Cardiac muscle cell (in vitro differentiated cells and primary cell): ENCODE measurements at regions not wholly inside any gene's neighbourhood (a gene's known extent, or its start where the extent isn't known, plus 50 kb on each side); places are given as distances from the start of the nearest gene placed in this dataset.

Source experiments
- DNase-seq, 2 donors: peaks; one replicate each; pipeline versions ENCODE4 v3.0.0 to v3.0.0-alpha.2; 2010 to 2017; ENCODE audit warnings: low read depth in 1 of 2, low spot score in 1 of 2
- H3K27ac ChIP-seq: fragments of 200-600 bp; sonication (generic); 2 replicates; pipeline ENCODE4 v1.5.1; 2016
- H3K27me3 ChIP-seq: fragments of 200-600 bp; sonication (generic); 2 replicates; pipeline ENCODE4 v1.6.0; 2016; ENCODE audit warnings: control low read depth
- H3K36me3 ChIP-seq: fragments of 200-600 bp; sonication (generic); 2 replicates; pipeline ENCODE4 v1.5.1; 2016; ENCODE audit warnings: control low read depth
- H3K4me1 ChIP-seq: fragments of 200-600 bp; sonication (generic); 2 replicates; pipeline ENCODE4 v1.8.1; 2017; ENCODE audit warnings: low read depth, mild to moderate bottlenecking, mixed run types
- H3K4me3 ChIP-seq: fragments of 200-600 bp; sonication (generic); 2 replicates; pipeline ENCODE4 v1.5.1; 2016; ENCODE audit warnings: mild to moderate bottlenecking
- H3K9me3 ChIP-seq: fragments of 200-600 bp; sonication (generic); 2 replicates; pipeline ENCODE4 v1.5.1; 2017; ENCODE audit warnings: low read depth, mild to moderate bottlenecking, control low read depth
- TF ChIP-seq, protein P1 (sequence below): IDR thresholded peaks from 2 replicates; pipeline ENCODE4 v1.5.1; 2012; ENCODE audit warnings: low read depth, mild to moderate bottlenecking, low read length

DNA sequence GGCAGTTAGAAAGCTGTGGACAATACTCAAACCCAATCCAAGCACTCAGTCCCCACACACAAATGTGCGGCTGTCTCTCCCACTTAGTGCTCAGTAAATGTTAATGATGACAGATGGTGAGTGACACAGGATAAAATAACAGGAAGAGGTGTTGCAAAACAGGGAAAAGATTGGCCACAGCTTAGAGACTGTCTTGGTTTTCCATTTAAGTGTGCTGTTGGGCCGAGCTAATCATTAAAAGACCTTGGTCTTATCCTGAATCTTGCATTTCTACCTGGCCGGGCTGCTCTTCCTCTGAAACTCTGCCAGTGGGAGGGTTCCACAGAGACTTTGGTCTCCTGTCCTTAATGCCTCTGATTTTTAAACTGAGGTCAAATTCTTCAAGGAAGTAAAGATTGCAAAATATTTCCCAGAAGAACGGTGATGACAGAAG lies 113.1 kb upstream of the RNF32 start:
- TF ChIP-seq, protein P1, sequence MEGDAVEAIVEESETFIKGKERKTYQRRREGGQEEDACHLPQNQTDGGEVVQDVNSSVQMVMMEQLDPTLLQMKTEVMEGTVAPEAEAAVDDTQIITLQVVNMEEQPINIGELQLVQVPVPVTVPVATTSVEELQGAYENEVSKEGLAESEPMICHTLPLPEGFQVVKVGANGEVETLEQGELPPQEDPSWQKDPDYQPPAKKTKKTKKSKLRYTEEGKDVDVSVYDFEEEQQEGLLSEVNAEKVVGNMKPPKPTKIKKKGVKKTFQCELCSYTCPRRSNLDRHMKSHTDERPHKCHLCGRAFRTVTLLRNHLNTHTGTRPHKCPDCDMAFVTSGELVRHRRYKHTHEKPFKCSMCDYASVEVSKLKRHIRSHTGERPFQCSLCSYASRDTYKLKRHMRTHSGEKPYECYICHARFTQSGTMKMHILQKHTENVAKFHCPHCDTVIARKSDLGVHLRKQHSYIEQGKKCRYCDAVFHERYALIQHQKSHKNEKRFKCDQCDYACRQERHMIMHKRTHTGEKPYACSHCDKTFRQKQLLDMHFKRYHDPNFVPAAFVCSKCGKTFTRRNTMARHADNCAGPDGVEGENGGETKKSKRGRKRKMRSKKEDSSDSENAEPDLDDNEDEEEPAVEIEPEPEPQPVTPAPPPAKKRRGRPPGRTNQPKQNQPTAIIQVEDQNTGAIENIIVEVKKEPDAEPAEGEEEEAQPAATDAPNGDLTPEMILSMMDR: no peak
- Histone ChIP-seq H3K4me1 (no peaks in the 10 kb centered on the region), H3K36me3 (no peaks in the 10 kb centered on the region), H3K27ac (no peak overlapping the region), H3K4me3 (no peak overlapping the region), H3K9me3 (no peaks in the 10 kb centered on the region), H3K27me3 (no peaks in the 10 kb centered on the region)
- no peak for DNase-seq

DNA sequence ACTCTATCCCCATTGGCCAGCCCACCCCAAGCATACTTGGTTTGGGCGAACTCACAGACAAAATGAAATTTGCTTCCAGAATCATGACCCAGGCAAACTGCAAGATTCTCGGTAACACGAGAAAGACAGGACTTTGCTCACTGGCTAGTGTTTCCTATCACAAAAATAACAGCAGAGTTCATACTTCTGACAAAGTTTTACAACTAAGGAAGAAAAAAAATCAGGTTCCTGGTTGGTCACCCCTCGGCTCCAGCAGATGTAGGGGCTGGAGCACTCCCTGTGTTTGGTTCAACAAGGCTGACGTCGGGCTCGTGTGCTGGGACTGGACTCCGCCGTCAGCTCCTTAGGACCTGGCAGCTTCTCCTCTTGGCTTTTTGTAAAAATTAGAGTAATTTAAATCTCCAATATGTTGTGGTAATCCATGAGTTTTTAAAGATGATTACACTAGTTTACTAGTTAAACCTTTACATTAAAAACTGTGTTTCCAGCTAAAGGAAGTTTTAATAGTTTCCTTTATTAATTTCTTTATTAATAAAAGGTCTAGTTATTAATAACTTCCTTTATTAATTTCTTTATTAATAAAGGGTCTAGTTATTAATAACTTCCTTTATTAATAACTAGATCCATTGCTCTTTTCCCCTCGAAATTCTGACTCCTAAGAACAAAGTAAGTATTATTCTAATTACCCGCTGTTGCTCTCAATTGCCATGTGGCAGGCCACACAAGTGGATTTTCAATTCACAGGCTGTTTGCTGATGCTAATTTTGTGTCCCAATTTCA lies 115.6 kb upstream of the RNF32 start:
- no peaks in the 10 kb centered on the region for H3K36me3 ChIP-seq
- DNase-seq: no peak
- H3K4me3 ChIP-seq: no peak overlapping the region
- TF ChIP-seq, protein P1: no peak
- H3K4me1 ChIP-seq: no peaks in the 10 kb centered on the region
- H3K9me3 ChIP-seq: no peaks in the 10 kb centered on the region
- no peaks in the 10 kb centered on the region for H3K27me3 ChIP-seq
- H3K27ac ChIP-seq: no peak overlapping the region

DNA sequence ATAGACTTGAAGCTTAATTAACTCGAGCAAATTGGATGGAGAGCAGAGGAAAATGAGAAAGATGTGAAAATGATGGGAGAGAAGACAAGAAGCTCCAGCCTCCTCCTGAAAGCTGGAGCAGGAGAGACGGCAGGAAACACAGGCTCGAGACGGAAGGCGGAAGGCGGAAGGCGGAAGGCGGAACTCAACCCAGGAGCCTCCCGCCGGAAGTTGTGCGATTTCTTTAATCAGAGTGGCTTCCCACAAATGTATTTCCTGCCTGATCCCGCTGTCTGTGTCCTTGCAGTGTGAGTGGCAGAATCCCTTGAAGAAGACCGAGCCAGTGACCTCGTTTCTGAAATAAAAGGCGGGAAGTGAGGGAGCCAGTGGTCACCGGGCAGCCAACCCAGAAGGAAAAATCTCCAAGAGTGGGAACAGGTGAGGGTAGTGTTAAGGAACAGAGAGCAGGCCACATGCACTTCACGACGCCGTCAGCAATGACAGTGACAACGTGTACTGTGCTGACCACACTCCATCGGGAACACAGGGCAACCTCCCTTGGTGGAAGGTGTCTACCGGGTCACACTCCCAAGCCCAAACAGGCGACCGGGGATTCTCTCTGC lies 117.0 kb upstream of the RNF32 start:
- no peaks in the 10 kb centered on the region for H3K36me3 ChIP-seq
- H3K9me3 ChIP-seq: no peaks in the 10 kb centered on the region
- no peaks in the 10 kb centered on the region for H3K4me1 ChIP-seq
- H3K4me3 ChIP-seq: no peak overlapping the region
- TF ChIP-seq, protein P1: no peak
- no peak overlapping the region for H3K27ac ChIP-seq
- H3K27me3 ChIP-seq: no peaks in the 10 kb centered on the region
- no peak for DNase-seq

DNA sequence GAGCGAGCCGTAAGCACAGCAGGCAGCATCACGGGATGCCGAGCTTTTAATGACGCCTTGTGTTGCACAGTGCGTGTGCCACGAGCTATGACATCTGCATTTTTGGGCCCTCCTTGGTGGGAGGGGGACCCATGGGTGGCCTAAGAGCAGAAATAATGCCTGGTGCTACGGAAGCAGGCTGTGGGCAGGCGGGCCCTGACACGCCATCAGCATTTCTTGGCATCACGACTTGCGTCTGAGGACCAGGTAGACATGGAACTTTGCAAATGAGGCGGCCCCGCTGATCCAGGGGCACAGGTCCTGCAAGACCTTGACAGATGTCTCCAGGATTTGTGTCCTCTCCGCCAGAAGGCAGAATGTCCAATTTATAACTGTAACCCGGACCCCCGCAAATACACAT lies 117.8 kb upstream of the RNF32 start:
- no peaks in the 10 kb centered on the region for H3K27me3 ChIP-seq
- no peaks in the 10 kb centered on the region for H3K9me3 ChIP-seq
- H3K4me1 ChIP-seq: no peaks in the 10 kb centered on the region
- H3K27ac ChIP-seq: no peak overlapping the region
- H3K4me3 ChIP-seq: no peak overlapping the region
- no peaks in the 10 kb centered on the region for H3K36me3 ChIP-seq
- TF ChIP-seq, protein P1: no peak
- no peak for DNase-seq

DNA sequence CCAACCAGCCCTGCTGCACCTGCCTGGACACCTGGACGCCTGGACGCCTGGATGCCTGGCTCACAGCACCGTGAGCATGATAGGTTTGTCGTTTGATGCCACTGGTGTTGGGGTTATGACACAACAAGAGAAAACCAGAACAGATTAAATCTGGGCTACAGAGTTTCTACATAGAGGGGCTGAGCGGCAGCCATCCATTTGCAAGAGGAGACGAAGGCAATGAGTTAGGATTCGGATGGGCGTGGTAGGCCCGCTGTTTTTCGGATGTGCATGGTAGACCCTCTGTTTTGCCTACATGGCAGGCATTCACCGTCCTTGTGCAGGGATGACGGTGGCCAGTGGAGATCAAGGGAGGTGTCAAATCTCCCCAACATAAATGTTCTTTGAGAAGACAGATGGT lies 121.5 kb upstream of the RNF32 start:
- H3K4me3 ChIP-seq: no peak overlapping the region
- no peaks in the 10 kb centered on the region for H3K36me3 ChIP-seq
- no peaks in the 10 kb centered on the region for H3K4me1 ChIP-seq
- TF ChIP-seq, protein P1: no peak
- no peaks in the 10 kb centered on the region for H3K27me3 ChIP-seq
- DNase-seq: no peak
- H3K9me3 ChIP-seq: no peaks in the 10 kb centered on the region
- no peak overlapping the region for H3K27ac ChIP-seq
